ENCODE measurements at regions not wholly inside any gene's neighbourhood (a gene's known extent, or its start where the extent isn't known, plus 50 kb on each side); places are given as distances from the start of the nearest gene placed in this dataset.
"Not testable (repeated sequence)": the region's sequence is repeated elsewhere in the genome, so short reads cannot be mapped to it uniquely, and the experiment has no call there.

DNA sequence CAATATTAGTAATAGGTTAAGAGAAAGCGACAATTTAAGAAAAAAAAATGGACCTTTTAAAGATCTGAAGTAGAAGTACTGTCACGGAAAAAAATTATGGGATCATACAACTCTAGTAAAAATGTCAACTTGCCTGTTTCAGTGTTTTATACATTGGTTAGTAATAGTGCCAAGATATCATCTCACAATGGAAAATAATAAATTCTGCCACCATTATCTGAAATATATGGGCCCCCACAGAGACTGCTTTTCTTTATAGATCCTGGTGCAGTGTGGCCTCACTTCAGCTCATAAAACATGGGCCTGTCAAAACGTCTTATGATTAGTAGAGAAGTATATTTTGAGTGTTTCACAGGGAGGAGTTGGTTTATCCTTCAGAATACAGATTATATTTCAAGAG, 266.3 kb upstream of the EPHA6 start:
- no peaks in the 10 kb centered on the region for H3K36me3 ChIP-seq

GRCh38 chr3:96576935-96577334, 237.5 kb upstream of the EPHA6 start:
- Histone ChIP-seq H3K36me3 (no peaks in the 10 kb centered on the region), H3K27me3 (no peaks in the 10 kb centered on the region), H3K27ac (no peak overlapping the region), H3K9me3 (no peaks in the 10 kb centered on the region), H3K4me1 (no peaks in the 10 kb centered on the region), H3K4me3 (replicated peaks in 1 of 3) (no peak overlapping the region)
- intact Hi-C loops (cut with DNase I), result no loop called here
- WGBS, 2 donors, result 87 to 89% methylated on average over 3 of the region's 3 CpGs
- no peak for TF ChIP-seq POLR2A (IDR thresholded peaks at IDR 0.05)
- TF ChIP-seq, protein P1, sequence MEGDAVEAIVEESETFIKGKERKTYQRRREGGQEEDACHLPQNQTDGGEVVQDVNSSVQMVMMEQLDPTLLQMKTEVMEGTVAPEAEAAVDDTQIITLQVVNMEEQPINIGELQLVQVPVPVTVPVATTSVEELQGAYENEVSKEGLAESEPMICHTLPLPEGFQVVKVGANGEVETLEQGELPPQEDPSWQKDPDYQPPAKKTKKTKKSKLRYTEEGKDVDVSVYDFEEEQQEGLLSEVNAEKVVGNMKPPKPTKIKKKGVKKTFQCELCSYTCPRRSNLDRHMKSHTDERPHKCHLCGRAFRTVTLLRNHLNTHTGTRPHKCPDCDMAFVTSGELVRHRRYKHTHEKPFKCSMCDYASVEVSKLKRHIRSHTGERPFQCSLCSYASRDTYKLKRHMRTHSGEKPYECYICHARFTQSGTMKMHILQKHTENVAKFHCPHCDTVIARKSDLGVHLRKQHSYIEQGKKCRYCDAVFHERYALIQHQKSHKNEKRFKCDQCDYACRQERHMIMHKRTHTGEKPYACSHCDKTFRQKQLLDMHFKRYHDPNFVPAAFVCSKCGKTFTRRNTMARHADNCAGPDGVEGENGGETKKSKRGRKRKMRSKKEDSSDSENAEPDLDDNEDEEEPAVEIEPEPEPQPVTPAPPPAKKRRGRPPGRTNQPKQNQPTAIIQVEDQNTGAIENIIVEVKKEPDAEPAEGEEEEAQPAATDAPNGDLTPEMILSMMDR (IDR thresholded peaks at IDR 0.05), result no peak
- no peak for DNase-seq

More for the DNA sequence above, 266.3 kb upstream of the EPHA6 start:
- intact Hi-C loops (cut with DNase I), result no loop called here
- WGBS, 2 donors, result 76 to 78% methylated on average over 3 of the region's 3 CpGs
- Histone ChIP-seq H3K27me3 (no peaks in the 10 kb centered on the region), H3K4me3 (replicated peaks in 1 of 3) (no peak overlapping the region), H3K27ac (no peak overlapping the region), H3K4me1 (no peaks in the 10 kb centered on the region), H3K9me3 (no peaks in the 10 kb centered on the region)
- no peak for TF ChIP-seq POLR2A (IDR thresholded peaks at IDR 0.05)
- TF ChIP-seq, protein P1 (IDR thresholded peaks at IDR 0.05), result no peak
- no peak for DNase-seq

DNA sequence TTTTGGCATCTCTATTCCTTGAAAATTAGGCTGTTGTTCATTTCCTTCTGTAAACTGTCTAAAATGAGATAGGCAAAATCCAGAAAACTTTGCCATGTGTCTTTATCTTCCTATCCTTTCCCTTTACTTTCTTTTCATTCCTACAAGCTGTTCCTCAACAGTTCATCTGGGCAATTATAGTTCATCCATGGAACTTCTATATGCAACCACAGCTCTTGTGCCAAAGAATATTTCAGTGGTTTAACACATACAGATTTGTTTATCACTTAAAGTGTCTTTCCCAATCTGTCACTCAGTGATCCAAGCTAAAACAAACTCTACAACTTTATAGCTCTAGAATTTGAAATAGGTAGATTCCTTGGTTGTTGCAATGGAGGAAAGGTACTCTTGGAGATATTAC, 230.3 kb upstream of the EPHA6 start:
- intact Hi-C loops (cut with DNase I), result no loop called here
- Histone ChIP-seq H3K36me3 (no peaks in the 10 kb centered on the region), H3K4me1 (no peaks in the 10 kb centered on the region), H3K27me3 (no peaks in the 10 kb centered on the region), H3K27ac (no peak overlapping the region), H3K4me3 (replicated peaks in 1 of 3) (no peak overlapping the region), H3K9me3 (no peaks in the 10 kb centered on the region)
- DNase-seq, result no peak
- TF ChIP-seq POLR2A (IDR thresholded peaks at IDR 0.05), result no peak
- TF ChIP-seq, protein P1 (IDR thresholded peaks at IDR 0.05), result no peak

GRCh38 chr3:96606865-96607264, 207.5 kb upstream of the EPHA6 start:
- H3K36me3 ChIP-seq; H3K27me3 ChIP-seq; H3K9me3 ChIP-seq; H3K4me1 ChIP-seq; intact Hi-C loops (cut with DNase I); H3K4me3 ChIP-seq (replicated peaks in 1 of 3); H3K27ac ChIP-seq: not testable (repeated sequence)
- WGBS, 2 donors, result 73 to 79% methylated on average over 6 of the region's 6 CpGs
- DNase-seq, result peak in 1 of 2 donors; percentile 2

DNA sequence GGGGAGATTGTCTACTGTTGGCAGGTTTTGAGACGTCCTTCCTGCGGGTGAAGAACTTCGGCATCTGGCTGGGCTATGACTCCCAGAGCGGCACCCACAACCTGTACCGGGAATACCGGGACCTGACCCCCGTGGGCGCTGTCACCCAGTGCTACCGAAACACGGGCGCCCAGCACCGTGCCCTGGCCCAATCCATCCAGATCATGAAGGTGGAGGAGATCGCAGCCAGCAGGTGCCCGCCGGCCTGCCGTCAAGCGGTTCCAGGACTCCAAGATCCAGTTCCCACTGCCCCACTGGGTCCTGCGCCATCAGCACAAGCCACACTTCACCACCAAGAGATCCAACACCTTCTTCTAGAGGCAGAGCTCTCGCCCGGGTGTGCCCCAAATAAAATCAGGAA, 194.9 kb upstream of the EPHA6 start:
- Histone ChIP-seq H3K27me3 (no peaks in the 10 kb centered on the region), H3K9me3 (no peaks in the 10 kb centered on the region), H3K4me3 (replicated peaks in 1 of 3) (no peak overlapping the region), H3K36me3 (no peaks in the 10 kb centered on the region), H3K27ac (no peak overlapping the region), H3K4me1 (no peaks in the 10 kb centered on the region)
- intact Hi-C loops (cut with DNase I), result no loop called here
- DNase-seq, result no peak
- TF ChIP-seq, protein P1 (IDR thresholded peaks at IDR 0.05), result no peak
- TF ChIP-seq POLR2A (IDR thresholded peaks at IDR 0.05), result no peak
- WGBS, 2 donors, result 93 to 98% methylated on average over 19 to 20 of the region's 20 CpGs

- intact Hi-C loops (cut with DNase I), result no loop called here
- H3K27me3 ChIP-seq, result no peaks in the 10 kb centered on the region
- H3K36me3 ChIP-seq, result no peaks in the 10 kb centered on the region
- H3K4me1 ChIP-seq, result no peaks in the 10 kb centered on the region
- DNase-seq, result no peak
- TF ChIP-seq, protein P1 (IDR thresholded peaks at IDR 0.05), result no peak
- no peak for TF ChIP-seq POLR2A (IDR thresholded peaks at IDR 0.05)
- H3K27ac ChIP-seq, result no peak overlapping the region
- WGBS, 2 donors, result 81 to 93% methylated on average over 2 of the region's 2 CpGs
- H3K9me3 ChIP-seq, result no peaks in the 10 kb centered on the region
- H3K4me3 ChIP-seq (replicated peaks in 1 of 3), result no peak overlapping the region
Measured at GRCh38 chr3:96622878-96623277, 191.5 kb upstream of the EPHA6 start.

Data from thyroid gland (tissue), 4 donors.